ENCODE measurements at regions not wholly inside any gene's neighbourhood (a gene's known extent, or its start where the extent isn't known, plus 50 kb on each side); places are given as distances from the start of the nearest gene placed in this dataset.

GRCh38 chr11:91653079-91653754 lies 571.4 kb upstream of the FAT3 start:
- H3K4me3 ChIP-seq (ENCODE audit: low read depth, low read length) = no peak overlapping the region
- TF ChIP-seq, protein P1, sequence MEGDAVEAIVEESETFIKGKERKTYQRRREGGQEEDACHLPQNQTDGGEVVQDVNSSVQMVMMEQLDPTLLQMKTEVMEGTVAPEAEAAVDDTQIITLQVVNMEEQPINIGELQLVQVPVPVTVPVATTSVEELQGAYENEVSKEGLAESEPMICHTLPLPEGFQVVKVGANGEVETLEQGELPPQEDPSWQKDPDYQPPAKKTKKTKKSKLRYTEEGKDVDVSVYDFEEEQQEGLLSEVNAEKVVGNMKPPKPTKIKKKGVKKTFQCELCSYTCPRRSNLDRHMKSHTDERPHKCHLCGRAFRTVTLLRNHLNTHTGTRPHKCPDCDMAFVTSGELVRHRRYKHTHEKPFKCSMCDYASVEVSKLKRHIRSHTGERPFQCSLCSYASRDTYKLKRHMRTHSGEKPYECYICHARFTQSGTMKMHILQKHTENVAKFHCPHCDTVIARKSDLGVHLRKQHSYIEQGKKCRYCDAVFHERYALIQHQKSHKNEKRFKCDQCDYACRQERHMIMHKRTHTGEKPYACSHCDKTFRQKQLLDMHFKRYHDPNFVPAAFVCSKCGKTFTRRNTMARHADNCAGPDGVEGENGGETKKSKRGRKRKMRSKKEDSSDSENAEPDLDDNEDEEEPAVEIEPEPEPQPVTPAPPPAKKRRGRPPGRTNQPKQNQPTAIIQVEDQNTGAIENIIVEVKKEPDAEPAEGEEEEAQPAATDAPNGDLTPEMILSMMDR (IDR thresholded peaks at IDR 0.05; ENCODE audit: borderline replicate concordance, insufficient read depth, low read depth, low read length) = no peak

GRCh38 chr11:91650802-91651201 lies 573.8 kb upstream of the FAT3 start:
- no peak overlapping the region for H3K4me3 ChIP-seq (ENCODE audit: low read depth, low read length)
- TF ChIP-seq, protein P1 (IDR thresholded peaks at IDR 0.05; ENCODE audit: borderline replicate concordance, insufficient read depth, low read depth, low read length) = no peak

GRCh38 chr11:91641153-91641552 lies 583.5 kb upstream of the FAT3 start:
- no peak overlapping the region for H3K4me3 ChIP-seq (ENCODE audit: low read depth, low read length)
- TF ChIP-seq, protein P1 (IDR thresholded peaks at IDR 0.05; ENCODE audit: borderline replicate concordance, insufficient read depth, low read depth, low read length) = no peak

- TF ChIP-seq, protein P1 (IDR thresholded peaks at IDR 0.05; ENCODE audit: borderline replicate concordance, insufficient read depth, low read depth, low read length) = no peak
These were observed 585.3 kb upstream of the FAT3 start for GRCh38 chr11:91639359-91639758.

GRCh38 chr11:91630916-91631673 lies 593.5 kb upstream of the FAT3 start:
- no peak overlapping the region for H3K4me3 ChIP-seq (ENCODE audit: low read depth, low read length)
- TF ChIP-seq, protein P1 (IDR thresholded peaks at IDR 0.05; ENCODE audit: borderline replicate concordance, insufficient read depth, low read depth, low read length) = no peak

More at GRCh38 chr11:91639359-91639758, 585.3 kb upstream of the FAT3 start:
- no peak overlapping the region for H3K4me3 ChIP-seq (ENCODE audit: low read depth, low read length)

- TF ChIP-seq, protein P1 (IDR thresholded peaks at IDR 0.05; ENCODE audit: borderline replicate concordance, insufficient read depth, low read depth, low read length) = no peak
- H3K4me3 ChIP-seq (ENCODE audit: low read depth, low read length) = no peak overlapping the region
These were observed 599.1 kb upstream of the FAT3 start for GRCh38 chr11:91625495-91625894.

GRCh38 chr11:91624021-91624420 lies 600.6 kb upstream of the FAT3 start:
- TF ChIP-seq, protein P1 (IDR thresholded peaks at IDR 0.05; ENCODE audit: borderline replicate concordance, insufficient read depth, low read depth, low read length) = no peak
- H3K4me3 ChIP-seq (ENCODE audit: low read depth, low read length) = no peak overlapping the region
